Glomerular endothelial cell (primary cell): ENCODE measurements at regions not wholly inside any gene's neighbourhood (a gene's known extent, or its start where the extent isn't known, plus 50 kb on each side); places are given as distances from the start of the nearest gene placed in this dataset.
"Not testable (repeated sequence)": the region's sequence is repeated elsewhere in the genome, so short reads cannot be mapped to it uniquely, and the experiment has no call there.

Experiments
- DNase-seq: peaks from one replicate; pipeline ENCODE4 v3.0.0-alpha.2; 2011; ENCODE audit warnings: low read depth, low spot score; ENCODE audit errors: extremely low read depth

GRCh38 chr14:28820677-28821076, 54.1 kb downstream of the FOXG1 start:
- DNase-seq: no peak

DNA sequence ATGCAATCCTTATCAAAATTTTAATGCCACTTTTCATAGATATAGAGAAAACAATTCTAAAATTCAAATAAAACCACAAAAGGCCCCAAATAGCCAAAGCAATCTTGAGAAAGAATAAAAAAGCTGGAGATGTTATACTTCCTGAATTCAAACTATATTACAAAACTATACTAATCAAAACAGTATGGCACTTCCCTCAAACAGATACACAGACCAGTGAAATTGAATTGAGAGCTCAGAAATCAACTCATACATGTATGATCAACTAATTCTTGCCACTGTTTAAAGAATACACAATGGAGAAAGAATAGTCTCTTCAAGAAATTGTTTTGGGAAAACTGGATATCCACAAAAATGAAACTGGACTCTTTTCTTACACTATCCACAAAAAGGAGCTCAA, 55.4 kb downstream of the FOXG1 start:
- DNase-seq: no peak

DNA sequence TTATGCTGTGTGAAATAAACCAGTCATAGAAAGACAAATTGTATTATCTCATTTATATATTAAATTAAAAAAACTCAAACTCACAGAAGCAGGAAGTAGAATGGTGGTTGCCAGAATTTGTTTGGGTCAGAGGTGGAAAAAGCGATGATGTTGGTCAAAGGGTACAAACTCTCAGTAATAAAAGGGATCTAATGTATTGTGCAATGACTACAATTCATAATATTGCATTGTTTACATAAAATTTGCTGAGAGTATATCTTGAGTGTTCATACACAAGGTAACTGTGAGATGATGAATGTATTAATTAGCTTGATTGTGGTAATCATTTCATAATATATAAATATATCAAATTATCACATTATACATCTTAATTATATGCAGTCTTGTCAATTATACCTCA, 56.7 kb downstream of the FOXG1 start:
- DNase-seq: no peak

DNA sequence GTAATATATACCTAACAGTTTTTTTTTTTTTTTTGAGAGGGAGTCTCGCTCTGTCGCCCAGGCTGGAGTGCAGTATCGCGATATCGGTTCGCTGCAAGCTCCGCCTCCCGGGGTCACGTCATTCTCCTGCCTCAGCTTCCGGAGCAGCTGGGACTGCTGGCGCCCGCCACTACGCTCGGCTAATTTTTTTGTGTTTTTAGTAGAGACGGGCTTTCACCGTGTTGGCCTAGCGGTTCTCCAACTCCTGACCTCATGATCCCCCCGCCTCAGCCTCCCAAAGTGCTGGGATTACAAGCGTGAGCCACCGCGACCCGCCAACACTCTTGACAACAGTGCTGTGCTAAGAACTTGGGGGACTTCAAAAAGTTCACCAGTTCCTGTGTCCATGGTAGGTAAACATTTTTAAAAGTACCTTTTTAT, 63.5 kb downstream of the FOXG1 start:
- no peak for DNase-seq

- no peak for DNase-seq
These were observed 64.5 kb downstream of the FOXG1 start for GRCh38 chr14:28831126-28831525.

GRCh38 chr14:28842569-28842968, 76.0 kb downstream of the FOXG1 start:
- DNase-seq: not testable (repeated sequence)

- DNase-seq: no peak
These were observed 101.0 kb downstream of the FOXG1 start for GRCh38 chr14:28867571-28867970.

DNA sequence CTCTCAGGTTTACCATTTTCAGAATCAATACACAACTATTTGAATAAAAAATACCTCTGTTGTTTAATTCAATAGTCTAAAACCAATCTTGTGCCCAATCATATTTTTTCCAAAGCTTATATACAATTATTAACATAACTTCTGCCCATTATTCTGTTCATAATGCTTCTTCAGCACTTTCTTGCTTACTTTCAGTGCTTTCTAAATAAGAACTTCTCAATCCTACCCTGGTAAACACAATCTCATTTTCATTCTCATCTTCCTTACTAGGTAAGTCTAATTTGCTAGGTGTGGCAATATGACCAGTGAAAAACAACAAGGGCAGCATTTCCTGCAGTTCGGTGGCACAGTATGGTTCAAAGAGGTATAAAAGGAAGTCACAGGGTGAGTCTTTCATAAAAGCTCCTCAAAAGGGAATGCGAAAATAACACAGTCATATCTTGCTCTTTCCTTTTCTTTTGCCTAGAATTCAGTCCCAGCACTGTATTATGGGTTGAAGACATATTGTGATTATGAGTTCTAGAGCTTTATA, 103.5 kb downstream of the FOXG1 start:
- DNase-seq: no peak

- no peak for DNase-seq
These were observed 109.5 kb downstream of the FOXG1 start for GRCh38 chr14:28875934-28876571.

DNA sequence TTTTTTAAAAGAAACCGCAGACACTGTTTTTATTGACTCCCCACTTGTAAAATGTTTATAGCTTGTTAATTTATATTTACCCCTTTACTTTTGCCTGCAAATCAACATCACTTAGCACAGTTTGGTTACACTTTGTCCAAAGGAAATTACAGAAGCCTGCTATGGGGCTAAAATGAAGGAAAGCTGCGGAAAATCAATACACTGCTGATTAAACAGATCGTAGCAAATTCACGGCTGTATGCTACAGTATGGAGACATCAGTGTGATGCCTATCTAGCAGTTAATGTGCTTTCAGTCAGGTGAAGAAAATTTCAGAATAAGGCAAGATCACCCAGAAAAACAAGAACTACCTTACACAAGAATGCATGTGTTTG, 110.0 kb downstream of the FOXG1 start:
- no peak for DNase-seq

DNA sequence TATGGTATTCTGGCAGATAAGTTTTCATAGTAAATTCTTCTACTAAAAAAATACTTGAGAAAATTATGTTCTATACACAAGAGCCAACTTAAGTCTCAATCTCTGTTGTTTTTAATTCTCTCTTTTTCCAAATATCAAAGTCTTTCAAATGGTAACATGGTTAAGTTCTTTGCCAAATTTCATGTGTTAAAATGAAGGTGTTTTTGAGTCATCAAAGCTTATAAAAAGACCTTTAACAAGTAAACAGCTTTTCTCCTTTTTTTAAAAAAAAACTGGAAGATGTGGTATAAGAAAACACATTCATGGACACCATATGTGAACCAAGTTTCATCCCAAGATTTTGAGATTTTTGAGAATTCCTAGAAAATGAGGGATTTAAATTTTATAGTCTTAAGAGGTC, 111.3 kb downstream of the FOXG1 start:
- DNase-seq: no peak

DNA sequence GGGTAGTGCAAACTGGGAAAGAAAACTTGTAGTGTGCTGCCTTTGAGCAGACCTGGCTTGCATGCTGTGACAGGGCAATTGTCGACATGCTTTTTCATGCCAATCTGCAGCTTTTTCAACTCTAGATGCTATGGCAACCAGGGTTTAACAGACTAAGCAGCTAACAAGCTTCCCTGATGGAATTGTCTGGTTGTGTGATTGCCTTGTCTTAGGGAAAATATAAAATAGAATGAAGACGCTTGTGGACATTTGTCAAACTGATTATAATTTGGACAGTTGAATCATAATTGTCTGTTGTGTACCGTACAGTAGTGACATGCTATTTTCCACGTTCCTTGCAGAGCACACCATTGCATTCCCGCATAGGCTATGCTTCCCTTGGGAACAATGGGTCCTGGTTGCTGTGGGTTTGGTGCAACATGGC, 113.0 kb downstream of the FOXG1 start:
- DNase-seq: no peak

DNA sequence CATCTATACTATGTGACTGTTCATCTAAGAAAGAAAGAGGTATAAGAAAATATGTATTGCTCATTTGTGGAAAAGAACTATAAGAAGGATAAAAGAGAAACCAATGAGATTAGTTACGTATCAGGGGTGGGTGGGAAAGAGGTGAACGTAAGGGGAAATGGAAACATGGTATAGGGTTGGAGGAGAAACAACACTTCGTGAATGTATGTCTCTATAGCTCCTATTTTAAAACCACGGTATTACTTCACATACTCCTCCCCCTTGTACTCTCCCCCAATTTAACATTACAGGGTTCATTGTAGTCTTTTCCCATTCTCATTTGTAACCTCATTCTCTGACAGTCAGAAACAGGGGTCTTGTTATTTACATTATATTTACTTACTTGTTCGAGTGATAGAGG, 120.4 kb downstream of the FOXG1 start:
- DNase-seq: no peak

DNA sequence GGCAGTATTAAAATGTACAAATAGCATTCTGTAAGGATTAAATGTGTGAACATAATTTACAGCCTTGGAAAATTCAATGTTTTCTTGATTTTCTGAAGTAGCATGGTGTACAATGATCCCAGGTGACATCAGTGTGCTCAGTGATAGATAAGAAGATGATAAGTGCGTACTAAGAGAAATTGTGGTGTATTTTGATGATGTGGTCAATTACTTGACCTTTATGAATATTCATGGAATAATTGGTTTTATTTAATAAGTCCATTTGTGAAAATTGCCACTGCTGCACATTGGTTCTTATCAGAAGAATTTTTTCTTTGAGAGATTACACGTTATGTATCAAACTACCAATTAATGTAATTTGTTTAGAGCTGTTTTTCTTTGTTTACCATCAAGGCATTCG, 128.8 kb downstream of the FOXG1 start:
- DNase-seq: no peak

- no peak for DNase-seq
These were observed 129.8 kb downstream of the FOXG1 start for GRCh38 chr14:28896337-28896736.

- DNase-seq: no peak
These were observed 135.0 kb downstream of the FOXG1 start for GRCh38 chr14:28901631-28902030.

DNA sequence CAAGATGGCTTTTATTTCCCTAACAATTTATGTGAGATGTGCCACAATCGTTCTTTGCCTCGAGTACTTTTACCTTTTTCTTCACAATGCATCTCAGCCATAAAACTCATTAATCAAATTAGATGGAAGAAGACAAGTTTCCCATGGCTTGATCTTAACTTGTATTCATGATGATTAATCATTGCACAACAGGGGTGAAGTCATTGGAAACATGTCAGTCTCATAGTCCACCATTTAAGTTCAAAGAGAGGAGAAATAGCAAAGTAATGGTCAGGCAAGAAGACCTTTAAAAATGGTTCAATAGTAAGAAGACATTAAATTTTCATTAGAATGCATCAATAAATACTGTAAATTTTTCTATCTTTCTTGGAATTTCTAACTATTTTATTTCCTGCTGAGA, 136.3 kb downstream of the FOXG1 start:
- DNase-seq: no peak

GRCh38 chr14:28911521-28911920, 144.9 kb downstream of the FOXG1 start:
- no peak for DNase-seq

DNA sequence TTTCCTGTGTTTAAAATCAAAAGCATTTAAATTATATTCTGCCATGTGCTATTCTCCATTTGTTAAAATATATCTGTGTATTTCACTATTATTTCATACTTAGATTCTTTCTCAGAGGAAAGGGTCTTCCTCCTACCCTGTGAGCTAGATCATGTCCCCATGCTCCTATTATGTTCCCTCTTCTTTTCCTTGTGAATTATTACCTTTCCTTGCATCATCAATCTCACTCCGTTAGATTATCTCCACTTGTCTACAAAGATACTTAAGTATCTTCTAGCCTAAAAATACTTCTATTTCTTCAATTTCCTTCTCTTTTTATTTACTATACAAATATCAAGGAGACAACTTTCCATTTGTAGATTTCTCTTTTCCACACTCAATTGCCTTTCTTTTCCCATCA, 146.5 kb downstream of the FOXG1 start:
- no peak for DNase-seq

DNA sequence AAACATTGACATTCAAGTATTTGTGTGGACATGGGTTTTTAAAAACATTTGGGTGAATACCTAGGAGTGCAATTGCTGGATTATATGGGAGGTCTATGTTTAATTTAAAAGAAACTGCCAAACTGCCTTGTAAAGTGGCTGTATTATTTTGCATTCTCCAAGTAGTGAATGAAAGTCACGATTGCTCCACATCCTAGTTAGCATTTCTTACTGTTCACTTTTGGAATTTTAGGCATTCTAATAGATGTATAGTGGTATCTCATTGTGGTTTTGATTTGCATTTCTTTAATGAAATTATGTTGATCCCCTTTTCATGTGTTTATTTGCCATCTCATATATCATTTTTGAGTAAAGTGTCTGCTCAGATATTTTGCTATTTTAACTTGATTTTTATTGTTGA, 159.5 kb downstream of the FOXG1 start:
- DNase-seq: no peak

- no peak for DNase-seq
These were observed 165.4 kb downstream of the FOXG1 start for GRCh38 chr14:28931999-28932398.

DNA sequence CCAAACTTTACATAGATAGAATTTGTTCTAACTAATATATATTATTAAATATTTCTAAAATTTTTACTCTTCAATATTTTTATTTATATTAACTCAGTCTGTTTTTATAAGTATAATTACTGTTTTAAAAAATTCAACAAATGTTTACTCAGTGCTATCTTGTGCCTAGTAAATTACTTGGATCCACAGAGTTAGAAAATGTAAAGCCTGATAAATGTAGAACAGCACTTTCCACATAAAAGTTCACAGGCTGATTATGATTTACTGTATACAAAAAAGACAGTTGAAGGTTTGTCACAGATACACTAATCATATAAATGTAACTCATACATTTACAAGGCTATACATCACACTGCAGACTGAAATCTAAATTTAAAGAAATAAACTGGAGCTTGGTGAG, 170.0 kb downstream of the FOXG1 start:
- DNase-seq: no peak

DNA sequence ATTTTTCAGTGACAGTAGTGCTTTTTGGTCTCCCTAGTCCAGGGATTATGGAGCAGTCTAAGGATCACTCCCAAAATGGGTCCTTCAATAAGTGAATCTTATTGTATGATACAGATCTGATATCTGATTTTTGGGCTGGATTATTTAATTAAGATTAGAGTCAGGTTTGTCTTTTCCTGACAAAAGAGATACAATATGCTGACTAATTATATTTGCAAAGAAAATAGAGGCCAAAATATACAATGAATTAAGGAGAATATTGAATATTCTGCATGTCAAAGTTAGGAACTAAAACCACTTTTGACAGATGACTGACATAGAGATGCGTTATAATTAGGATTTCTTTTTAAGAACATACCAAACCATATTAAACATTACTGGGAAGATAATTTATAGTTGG, 175.2 kb downstream of the FOXG1 start:
- no peak for DNase-seq
